MM.1S (cell line): ENCODE measurements at regions not wholly inside any gene's neighbourhood (a gene's known extent, or its start where the extent isn't known, plus 50 kb on each side); places are given as distances from the start of the nearest gene placed in this dataset.

Source experiments
- EZH2phosphoT487 ChIP-seq: fragments of 300-600 bp; sonication (generic); IDR thresholded peaks from 2 replicates; pipeline ENCODE4 v1.6.1; 2018; ENCODE audit warnings: antibody characterized with exemption, low read length
- TF ChIP-seq, protein P1 (sequence below): fragments of 300-600 bp; sonication (generic); IDR thresholded peaks from 2 replicates; pipeline ENCODE4 v1.5.1; 2016; ENCODE audit warnings: antibody characterized with exemption, low read length, mixed read lengths

DNA sequence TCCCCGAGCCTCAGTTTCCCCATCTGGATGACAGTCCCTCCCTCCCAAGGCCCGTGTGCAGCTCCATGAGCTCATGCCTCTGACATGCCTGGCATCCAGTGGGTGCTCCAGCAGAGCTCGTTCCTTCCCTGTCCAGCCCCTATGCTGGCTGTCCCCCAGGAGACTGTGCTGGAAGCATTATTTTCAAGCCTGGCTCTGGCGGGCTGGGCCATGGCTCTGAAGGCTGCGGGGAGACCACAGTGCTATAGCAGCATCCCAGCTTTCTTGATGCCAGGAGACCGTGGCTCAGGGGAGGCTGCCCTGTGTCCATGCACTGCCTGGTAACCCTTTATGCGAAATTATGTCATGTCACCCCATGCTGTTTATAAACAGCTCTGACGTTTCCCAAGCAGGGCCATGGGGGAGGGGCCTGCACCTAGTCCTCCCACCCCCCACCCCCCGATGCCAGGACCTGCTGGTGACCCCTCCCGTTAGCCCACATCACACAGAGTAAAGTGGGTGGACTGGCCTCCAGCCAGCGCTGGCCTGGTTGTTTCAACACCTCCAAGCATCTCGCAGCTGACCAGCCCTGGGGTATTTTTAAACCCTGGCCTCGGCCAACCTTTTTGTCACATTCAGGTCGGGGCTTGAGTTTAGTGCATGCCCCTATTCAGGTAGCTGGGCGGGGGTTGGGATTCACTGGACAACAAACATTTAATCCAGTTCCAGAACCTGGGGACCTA lies 105.9 kb upstream of the ZNF716 start:
- no peak for TF ChIP-seq EZH2phosphoT487
- TF ChIP-seq, protein P1, sequence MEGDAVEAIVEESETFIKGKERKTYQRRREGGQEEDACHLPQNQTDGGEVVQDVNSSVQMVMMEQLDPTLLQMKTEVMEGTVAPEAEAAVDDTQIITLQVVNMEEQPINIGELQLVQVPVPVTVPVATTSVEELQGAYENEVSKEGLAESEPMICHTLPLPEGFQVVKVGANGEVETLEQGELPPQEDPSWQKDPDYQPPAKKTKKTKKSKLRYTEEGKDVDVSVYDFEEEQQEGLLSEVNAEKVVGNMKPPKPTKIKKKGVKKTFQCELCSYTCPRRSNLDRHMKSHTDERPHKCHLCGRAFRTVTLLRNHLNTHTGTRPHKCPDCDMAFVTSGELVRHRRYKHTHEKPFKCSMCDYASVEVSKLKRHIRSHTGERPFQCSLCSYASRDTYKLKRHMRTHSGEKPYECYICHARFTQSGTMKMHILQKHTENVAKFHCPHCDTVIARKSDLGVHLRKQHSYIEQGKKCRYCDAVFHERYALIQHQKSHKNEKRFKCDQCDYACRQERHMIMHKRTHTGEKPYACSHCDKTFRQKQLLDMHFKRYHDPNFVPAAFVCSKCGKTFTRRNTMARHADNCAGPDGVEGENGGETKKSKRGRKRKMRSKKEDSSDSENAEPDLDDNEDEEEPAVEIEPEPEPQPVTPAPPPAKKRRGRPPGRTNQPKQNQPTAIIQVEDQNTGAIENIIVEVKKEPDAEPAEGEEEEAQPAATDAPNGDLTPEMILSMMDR: no peak
